GM18508 (cell line): ENCODE measurements at regions not wholly inside any gene's neighbourhood (a gene's known extent, or its start where the extent isn't known, plus 50 kb on each side); places are given as distances from the start of the nearest gene placed in this dataset.
"Not testable (repeated sequence)": the region's sequence is repeated elsewhere in the genome, so short reads cannot be mapped to it uniquely, and the experiment has no call there.

ENCODE experiments used
- ATAC-seq: cut with Tn5 transposase; IDR thresholded peaks from one replicate; pipeline ENCODE4 v1.9.1; 2021; ENCODE audit warnings: moderate number of reproducible peaks; ENCODE audit not compliant: insufficient read depth, unreplicated experiment

DNA sequence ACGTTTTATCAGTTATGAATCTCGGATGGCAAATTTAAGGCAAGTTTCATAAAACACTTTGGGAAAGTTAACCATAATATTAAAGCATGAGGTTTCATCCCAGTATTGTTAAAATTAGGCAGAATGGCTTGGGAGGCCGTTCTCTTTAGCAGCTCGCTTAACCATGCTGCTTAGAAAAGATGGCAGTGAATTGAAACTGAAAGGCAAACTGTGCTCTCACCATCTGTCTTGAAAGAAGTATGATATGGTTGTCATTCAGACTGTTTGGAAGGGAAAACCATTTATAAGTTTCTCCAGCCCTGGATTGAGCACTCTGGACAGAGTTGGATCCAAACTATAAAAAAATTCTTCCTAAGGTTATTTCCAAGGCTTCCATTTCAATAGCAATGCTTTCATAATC lies 332.3 kb upstream of the SUCLG2 start:
- no peak for ATAC-seq

DNA sequence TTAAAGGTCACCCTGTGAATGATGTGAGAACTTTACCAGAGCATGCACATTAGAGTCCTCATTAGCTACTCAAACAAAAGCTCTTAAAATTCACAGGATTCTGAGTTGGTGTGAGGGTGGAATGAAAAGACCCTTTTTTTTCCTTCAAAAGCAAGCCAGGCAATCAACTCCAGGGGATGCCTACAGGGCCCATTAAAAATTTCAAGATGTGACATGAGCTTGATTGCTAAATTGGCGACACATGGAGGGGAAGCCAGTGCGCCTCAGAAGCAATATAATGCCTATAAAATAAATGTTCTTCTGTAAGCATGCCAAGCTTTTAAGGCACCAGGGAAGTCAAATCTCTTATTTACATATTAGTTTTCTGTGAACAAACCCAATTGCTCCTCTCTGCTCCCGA lies 328.8 kb upstream of the SUCLG2 start:
- ATAC-seq: no peak

DNA sequence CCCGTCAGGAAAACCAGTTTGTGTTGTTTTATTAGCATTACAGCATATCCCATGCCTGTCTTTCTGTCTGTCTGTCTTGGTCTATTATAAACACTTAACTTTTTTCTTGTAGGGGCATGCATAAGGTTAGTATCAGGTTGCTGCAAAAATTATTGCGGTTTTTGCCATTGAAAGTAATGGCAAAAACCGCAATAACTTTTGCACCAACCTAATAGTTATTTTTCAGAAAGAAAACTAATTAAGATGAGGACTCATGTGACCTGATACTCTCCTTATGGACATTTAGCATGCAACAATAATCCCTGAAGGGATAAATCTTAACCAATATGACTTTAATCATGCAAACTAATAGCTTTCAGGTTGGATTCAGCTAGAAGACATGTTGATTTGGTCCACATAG lies 326.7 kb upstream of the SUCLG2 start:
- ATAC-seq: no peak

DNA sequence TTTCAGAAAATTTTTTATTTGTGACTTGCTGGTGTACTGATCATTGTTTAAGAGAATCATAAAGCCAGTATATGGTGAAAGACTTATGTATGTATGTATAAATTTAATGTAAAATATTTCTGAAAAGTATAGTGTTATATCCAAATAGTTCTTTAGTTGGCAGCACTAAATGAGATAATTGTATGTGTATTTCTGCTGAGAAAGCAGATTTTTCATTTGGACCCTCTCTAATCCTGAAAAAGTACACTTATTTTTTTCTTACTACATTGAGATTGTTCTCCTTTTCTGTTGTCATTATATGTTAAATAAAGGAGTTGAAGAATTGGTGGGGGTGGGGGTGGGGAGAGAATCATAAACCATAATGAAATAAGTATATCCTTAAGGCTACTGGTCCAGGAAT lies 324.9 kb upstream of the SUCLG2 start:
- no peak for ATAC-seq

DNA sequence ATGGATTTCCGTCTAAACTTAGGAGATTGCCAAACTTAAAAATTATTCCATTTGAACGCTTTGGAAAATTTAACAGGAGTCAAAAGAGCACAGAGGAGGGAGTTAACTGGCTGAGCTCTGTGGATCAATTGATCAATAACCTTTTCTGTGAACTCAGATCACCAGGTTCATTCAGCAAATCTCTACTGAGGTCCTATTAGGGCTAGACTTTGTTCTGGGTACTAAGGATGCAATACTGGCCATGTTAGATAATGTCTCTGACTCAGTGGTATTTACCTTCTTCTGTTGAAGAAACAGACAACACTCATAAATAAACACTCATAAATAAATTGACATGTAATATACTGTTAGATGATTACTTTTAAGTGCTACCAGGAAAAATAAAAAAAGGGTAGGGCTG lies 323.4 kb upstream of the SUCLG2 start:
- ATAC-seq: no peak

DNA sequence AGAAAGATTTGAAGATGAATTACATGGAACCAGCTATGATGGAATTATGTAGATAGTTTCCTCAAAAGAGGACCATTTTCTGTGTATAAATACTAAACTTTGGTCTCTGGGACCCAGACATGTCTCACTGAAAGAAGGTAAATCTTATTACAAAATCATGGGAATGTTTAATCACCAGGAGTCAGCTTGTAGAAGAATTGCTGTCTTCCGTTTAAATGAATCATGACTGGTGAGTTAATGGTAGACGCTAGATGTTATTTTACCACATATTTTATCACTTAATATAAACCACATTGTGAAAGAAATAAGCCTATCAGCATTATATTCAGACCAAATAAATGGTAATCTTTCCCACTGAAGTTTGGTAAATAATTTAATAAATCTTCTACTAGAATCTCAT lies 322.3 kb upstream of the SUCLG2 start:
- no peak for ATAC-seq

DNA sequence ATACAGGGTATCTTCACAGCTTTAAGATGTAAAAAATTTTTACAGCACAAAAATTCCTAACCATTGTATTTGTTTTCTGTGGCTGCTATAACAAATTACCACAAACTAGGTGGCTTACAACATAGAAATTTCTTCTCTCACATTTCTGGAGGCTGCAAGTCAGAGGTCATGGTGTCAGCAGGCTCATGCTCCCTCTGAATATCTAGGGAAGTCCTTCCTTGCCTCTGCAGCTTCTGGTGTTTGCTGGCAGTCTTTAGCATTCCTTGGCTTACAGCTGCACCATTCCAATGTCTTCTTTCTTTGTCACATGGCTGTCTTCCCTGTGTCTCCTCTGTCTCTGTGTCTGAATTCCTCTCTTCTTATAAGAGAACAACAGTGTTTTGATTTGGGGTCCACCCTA lies 310.2 kb upstream of the SUCLG2 start:
- no peak for ATAC-seq

DNA sequence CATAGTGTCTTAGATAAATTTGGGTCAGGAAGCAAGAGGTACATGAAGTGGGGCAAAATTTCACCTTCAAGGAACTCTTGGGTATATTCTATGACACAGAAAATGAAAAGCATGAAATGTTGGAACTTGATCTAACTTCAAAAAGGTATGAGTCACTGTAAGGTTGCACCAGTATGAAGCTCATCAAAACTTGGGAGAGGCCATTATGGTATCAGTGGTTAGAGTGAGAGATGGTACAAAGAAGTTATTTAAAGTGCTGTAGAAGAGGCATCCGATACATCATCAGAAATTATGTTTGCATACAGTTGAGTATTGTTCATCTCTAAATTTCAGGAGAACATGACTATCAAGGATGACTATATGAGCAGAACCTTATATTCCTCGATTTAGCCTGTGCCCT lies 302.9 kb upstream of the SUCLG2 start:
- no peak for ATAC-seq

DNA sequence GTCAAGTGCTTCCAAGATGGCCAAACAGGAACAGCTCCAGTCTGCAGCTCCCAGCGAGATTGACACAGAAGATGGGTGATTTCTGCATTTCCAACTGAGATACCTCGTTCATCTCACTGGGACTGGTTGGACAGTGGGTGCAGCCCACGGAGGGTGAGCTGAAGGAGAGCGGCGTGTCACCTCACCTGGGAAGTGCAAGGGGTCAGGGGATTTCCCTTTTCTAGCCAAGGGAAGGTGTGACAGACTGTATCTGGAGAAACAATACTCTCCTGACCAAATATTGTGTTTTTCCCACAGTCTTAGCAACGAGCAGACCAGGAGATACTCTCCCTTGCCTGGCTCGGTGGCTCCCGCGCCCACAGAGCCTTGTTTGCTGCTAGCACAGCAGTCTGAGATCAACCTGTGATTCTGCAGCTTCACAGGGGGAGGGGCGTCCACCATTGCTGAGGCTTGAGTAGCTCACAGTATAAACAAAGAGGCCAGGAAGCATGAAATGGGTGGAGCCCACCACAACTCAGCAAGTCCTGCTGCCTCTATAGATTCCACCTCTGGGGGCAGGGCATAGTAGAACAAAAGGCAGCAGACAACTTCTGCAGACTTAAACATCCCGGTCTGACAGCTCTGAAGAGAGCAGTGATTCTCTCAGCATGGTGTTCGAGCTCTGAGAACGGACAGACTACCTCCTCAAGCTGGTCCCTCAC lies 293.5 kb upstream of the SUCLG2 start:
- no peak for ATAC-seq

DNA sequence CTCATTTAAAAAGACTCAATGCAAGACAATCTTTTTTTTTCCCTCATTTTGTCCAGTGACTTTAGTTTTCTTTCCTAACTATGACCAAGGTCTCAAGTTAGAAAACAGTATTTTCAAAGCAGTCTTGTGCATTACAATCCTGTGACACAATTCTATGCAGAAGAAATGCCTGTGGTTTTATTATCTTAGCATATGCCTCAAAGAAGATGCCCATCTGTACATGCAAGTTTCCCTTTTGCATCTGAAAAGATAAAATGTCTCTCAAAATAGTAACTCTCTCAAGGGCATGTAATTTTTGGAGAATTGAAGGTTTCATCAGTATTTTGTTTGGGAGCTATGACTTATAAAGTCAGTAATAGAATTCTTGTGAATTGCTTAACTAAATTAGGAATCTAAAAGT lies 292.0 kb upstream of the SUCLG2 start:
- ATAC-seq: no peak

DNA sequence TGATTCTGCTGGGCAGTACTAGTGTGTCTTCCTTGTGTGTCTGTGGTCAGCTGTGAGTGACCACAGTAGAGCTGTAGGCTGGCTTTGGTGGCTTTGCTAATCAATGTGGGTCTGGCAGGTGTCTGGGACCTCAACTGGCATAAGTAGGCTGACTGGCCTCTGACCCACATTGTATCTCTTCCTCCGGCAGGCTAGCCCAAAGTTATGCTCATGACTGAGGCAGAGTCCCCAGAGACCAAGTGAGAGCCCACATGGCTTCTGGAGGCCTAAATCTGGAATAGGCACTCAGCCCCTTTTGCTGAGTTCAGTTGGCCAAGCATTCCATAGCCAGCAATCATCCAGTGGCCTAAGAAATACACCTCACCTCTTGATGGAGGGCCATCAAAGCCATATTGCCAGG lies 289.1 kb upstream of the SUCLG2 start:
- no peak for ATAC-seq

DNA sequence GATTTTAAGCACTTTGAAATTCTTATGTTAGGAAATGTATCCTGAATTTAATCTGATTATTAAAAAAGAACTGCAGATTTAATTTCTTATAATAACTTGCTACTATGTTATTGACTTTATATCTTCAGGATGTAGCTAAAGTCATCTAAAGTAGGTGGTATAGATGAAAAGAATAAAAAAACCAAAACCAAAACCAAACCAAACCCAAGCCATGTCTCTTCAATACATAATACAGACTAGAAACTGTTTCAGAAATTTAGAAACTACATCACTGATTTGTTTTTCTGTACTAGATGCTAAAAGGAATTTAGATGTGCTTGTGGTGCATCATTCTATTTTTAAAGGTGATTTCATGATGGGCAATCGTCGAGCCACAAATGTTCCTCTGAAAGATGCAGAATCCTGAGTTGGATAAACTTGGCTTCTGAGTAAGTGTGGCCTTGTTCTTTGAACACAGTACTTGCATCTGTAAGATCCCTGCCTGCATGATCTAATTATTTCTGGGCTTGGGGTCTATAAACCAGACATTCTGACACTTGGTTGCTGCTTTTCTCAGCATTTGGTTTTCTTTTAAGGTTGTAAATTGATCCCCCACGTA lies 287.1 kb upstream of the SUCLG2 start:
- ATAC-seq: no peak

DNA sequence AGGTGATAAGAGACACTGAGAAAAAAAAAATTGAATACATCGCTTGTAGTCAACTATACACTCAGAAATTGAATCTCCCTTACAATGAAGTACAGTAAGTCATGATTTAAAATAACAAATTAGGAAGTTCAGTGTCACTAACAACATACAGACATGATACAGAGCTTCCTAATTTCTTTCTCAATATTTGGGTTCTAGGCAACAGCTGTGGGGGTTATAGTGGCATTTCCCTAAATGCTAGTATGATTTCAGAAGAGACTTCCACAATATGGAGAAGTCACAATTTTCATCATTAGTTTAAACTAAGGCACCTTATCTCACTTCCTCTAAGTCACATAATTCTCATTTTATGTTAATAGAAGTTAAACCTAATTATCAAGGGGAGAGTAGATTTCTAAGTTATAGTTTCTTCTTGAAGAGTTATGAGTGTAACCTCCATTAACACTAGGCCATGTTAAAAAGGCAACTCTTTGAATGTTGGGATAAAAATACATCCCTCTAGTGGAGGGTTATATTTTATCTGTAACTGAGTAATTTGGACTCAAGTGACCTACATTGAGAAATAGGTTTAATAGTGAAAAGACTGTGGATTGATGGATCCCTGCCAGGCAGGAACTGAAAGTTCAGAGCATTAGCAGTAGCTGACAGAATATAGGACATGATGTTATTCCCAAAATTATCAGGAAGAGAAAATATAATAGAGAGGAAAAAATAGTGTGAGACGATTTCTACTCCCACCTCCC lies 286.0 kb upstream of the SUCLG2 start:
- no peak for ATAC-seq

DNA sequence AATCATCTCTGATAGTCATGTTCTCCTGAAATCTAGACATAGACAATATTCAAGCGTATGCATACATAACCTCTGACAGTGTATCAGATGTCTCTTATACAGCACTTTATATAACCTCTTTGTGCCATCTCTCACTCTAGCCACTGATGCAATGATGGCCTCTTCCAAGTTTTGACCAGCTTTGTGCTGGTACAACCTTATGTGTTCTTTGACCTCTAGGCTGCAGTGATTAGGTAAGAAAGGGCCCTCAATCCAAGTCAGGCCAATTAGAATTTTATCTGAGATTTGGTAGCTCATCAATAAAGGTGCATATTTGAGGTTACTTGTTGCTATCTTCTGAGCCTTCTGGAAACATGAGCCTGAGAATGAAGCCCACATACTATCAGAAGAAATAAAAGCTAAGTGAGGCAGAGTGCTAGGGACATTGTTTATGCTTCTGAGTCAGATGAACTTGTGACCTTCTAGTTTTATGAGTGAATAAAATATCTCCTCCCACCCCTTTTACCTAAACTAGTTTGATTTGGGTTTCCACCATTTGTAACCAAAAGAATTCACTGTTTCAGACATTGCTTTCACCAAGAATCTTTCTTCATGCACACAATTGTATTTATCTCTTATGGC lies 283.2 kb upstream of the SUCLG2 start:
- no peak for ATAC-seq

DNA sequence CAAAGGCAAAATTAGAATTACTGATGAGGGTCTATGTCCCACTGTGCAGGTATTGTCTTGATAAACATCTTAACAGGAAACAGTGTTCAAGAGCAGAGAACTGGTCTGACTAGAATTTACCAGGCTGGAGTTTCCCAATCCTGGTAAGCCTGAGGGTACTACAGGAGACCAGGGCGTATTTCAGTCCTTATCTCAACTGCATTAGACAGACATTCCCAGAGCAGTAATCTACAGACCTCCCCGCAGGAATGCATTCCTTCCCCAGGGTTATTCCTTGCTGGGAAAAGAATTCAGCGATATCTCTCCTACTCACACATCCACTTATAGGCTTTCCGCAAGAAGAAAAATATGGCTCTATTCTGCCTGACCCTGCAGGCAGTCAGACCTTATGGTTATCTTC lies 276.0 kb upstream of the SUCLG2 start:
- not testable (repeated sequence) for ATAC-seq

DNA sequence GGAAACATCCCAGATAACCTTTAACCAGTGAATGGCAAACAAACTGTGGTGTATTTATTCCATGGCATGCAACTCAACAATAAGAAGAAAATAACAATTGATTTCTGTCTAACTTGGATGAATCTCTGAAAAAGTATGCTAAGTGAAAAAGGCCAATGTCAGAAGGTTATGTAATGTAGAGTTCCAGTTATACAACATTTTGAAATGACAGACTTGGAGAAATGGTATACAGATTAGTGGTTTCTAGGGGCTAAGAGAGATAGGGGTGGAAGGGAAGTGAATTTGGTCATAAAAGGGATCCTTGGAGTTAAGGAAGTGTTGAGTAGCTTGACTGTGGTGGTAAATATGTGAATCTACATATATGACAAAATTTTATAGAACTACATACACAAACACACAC lies 269.4 kb upstream of the SUCLG2 start:
- no peak for ATAC-seq

DNA sequence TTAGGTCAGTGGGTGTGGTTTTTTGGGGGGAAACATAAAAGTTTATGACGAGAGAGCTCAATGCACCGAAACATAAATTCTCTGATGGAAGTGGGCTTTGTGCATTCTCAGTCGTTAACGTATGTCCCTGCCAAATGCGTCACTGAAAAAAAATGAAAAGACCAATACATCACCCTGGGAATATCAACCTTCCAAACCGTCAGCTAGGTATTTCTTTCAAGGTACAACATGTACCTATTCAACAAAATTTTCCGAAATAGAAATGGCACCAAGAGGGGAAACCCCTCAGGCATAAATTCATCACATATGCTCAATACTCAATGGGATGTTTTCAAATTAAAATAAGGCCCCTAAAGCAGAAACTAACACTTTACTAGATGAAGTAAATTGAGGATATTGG lies 266.6 kb upstream of the SUCLG2 start:
- no peak for ATAC-seq

DNA sequence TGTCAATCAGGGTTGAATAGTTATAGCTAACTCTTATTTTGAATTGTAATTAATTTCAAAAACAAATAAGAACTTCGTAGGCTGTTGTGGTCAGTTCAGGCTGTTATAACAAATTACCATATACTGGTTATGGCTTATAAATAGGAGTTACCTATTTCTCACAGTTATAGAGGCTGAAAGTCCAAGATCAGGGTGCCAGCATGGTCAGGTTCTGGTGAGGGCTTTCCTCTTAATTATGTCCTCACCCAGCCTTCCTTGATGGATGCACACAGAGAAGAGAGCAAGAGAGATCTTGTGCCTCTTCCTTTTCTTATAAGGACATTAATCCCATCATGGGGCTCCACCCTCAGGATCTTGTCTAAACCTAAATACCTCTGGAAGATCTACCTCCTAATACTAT lies 265.9 kb upstream of the SUCLG2 start:
- no peak for ATAC-seq

DNA sequence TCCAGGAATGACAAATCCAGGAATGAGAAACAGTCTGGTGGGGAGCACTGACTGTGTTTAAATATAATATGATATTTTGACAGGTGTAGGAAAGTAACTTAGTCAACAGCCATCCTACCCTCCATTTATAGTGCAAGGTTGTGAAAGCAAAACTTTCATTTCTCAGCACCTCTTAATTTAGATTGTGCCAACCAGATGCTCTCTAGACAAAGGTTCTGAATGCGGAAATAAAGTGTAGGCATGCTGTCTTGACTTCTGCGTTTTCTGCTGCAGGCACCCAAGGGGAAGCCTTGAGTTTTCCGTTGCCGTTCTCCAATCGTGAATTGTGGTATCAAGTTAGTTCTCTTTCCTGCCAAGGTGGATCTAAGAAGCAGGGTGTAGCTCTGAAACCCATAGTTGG lies 261.9 kb upstream of the SUCLG2 start:
- ATAC-seq: no peak

DNA sequence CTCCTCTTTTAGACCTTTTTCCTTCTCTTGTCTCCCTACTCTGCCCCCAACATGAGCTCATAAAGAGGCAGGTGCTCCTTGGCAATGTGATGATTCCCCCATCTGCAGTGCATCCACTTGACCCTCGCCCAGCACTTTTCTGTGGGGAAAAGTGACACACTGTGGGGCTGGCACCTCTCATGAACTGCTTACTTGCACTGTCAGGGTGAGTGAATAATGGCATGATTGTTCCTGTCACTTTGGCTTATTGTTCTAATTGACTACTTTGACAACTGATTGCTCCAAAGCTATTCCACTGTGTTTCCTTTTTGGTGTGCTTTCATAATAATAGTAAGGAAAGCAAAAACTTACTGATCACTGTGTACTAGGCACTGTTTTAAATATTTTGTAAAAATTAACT lies 253.3 kb upstream of the SUCLG2 start:
- ATAC-seq: no peak

DNA sequence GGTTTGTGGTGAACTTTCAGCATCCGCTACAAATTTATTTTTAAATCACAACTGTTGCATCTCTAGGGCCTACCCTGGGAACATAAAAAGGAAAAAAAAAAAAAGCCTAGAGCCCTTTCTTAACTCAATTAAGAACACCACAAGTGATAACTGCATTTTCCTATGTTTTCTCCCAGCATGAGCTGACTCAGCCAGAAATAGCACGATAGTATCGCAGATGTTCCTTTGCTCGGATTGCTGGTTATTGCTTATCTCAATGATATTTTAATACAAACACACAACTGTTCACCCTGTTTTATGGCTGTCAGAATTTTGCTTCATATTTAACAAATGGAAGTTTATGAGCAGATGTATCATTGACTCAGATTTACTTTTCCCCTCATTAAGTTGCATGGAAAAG lies 251.8 kb upstream of the SUCLG2 start:
- no peak for ATAC-seq
